ELF-1 (cell line): ENCODE measurements at regions not wholly inside any gene's neighbourhood (a gene's known extent, or its start where the extent isn't known, plus 50 kb on each side); places are given as distances from the start of the nearest gene placed in this dataset.
"Not testable (repeated sequence)": the region's sequence is repeated elsewhere in the genome, so short reads cannot be mapped to it uniquely, and the experiment has no call there.

Experiments
- DNase-seq: peaks from one replicate; pipeline ENCODE4 v3.0.0-alpha.2; 2016; ENCODE audit warnings: low read depth, low spot score

DNA sequence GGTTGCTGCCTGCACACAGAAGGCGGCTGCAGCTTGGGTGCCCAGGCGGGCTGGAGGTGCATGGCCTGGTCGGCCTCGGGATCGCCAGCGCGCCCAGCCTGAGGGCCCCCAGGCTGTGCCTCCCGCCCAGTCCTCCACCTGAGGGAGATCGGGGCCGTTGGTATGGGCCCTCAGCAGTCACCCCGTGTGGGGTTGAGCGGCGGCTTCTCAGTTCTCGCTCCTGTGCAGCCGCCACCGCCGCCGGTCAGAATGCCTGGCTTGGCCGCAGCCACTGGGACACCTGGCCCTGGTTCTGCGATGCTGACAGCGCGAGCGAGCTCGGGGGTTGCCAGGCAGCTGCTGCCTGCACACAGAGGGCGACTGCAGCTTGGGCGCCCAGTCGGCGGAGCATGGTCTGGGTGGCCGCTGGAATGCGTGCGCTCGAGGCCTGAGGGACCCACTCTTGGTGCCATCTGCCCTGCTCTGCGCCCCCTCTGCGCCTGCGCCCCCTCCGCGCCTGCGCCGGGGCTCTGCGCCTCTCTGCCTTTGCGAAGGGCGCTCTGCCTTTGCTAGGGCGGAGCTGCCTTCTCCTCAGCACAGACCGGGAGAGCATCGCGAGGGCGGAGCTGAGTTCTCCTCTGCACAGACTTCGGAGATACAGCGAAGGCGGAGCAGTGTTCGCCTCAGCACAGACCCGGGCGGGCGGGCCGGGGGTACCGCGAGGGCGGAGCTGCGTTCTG, 84.6 kb upstream of the ZNG1F start:
- DNase-seq, result peak; percentile 80

DNA sequence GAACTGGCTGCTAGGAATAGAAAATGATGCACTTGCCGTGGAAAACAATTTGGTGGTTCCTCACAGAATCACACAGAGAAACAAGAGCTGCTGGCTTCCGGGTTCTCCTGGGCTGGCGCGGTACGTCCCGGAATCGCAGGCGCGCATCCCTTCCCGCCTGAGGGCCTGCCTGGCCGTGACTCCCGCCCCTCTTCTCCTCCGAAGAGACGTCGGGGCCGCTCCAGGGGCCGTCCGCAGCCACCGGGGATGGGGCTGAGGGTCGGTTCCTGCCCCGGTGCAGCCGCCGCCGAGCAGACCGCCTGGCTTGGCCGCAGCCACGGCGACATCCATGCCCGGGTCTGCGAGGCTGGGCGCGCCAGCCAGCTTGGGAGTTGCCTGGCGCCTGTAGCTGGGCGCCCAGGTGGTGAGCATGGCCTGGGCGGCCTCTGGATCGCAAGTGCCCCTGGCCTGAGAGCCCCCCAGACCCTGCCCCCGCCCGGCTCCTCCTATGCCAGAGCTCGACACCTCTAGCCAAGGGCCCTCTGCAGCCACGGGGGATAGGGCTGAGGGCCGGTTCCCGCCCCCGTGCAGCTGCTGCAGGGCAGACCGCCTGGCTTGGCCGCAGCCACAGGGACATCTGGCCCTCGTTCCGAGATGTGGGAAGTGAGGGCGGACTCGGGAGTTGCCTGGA, 83.9 kb upstream of the ZNG1F start:
- peak; percentile 53 for DNase-seq

DNA sequence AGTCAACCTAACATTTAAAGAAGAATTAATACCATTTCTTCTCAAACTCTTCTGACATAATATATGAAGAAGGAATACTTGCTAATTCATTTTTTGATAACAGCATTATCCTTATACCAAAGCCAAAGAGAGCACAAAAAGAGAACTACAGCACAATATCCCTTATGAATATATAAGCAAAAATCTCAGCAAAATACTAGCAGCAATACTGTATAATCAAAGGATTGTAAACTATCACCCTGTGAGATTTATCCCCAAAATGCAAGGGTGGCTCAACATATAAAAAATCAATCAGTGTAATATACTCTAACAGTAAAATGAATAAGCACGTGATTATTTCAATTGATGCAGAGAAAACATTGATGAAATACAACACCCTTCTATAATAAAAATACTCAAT, 81.9 kb upstream of the ZNG1F start:
- not testable (repeated sequence) for DNase-seq

DNA sequence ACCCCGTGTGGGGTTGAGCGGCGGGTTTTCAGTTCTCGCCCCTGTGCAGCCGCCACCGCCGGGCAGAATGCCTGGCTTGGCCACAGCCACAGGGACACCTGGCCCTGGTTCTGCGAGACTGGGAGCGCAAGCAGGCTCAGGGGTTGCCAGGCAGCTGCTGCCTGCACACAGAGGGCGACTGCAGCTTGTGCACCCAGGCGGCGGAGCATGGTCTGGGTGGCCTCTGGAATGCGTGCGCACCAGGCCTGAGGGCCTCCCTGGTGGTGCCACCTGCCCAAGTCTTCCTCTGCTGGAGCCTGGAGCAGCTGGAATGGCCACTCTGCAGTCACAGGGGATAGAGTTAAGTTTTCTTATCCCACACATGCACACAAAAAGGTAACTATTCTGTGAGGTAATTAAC, 80.4 kb upstream of the ZNG1F start:
- DNase-seq, result peak; percentile 27

DNA sequence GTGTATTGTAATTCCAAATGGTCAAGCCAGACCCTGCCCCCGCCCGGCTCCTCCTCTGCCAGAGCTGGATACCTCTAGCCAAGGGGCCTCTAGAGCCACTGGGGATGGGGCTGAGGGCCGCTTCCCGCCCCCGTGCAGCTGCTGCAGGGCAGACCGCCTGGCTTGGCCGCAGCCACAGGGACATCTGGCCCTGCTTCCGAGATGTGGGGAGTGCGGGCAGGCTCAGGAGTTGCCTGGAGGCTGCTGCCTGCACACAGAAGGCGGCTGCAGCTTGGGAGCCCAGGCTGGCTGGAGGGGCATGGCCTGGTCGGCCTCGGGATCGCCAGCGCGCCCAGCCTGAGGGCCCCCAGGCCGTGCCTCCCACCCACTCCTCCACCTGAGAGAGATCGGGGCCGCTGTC, 79.9 kb upstream of the ZNG1F start:
- peak; percentile 66 for DNase-seq

DNA sequence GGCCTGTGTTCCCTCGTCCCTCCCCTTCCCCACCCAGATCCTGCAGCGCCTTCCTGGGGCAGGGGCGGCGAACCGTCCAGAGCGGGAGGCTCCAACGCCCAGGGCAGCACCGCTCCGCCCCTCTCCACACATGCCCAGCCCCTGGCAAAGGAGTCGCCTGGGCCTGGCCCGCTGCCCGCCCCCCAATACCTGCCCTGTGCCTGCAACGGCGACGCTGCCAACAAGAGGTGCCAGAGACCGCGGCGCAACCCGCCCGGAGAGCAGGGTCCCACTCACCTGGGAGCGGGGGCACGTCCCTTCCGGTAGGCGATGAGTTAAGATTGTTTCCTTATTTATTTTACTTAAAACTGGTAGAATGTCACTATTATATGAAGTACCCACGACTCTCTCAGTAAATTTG, 77.5 kb upstream of the ZNG1F start:
- DNase-seq, result not testable (repeated sequence)

DNA sequence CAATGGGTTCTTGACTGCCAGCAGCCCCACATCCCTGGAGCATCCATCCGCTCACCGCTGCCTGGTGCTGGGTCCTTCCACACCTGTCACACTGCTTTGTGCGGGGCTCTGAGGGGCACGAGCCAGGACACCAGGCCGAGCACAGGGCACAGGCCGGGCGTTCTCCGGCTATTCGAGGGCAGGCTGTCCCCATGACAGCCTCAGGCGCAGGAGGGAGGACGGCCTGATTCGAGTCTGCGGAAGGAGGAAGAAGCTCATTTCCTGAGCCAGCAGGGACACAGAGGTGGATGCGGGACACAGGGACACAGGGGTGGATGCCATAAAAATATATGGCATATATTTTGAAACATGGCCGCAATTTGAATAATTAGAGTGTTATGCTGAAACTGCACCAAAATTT, 76.9 kb upstream of the ZNG1F start:
- not testable (repeated sequence) for DNase-seq

DNA sequence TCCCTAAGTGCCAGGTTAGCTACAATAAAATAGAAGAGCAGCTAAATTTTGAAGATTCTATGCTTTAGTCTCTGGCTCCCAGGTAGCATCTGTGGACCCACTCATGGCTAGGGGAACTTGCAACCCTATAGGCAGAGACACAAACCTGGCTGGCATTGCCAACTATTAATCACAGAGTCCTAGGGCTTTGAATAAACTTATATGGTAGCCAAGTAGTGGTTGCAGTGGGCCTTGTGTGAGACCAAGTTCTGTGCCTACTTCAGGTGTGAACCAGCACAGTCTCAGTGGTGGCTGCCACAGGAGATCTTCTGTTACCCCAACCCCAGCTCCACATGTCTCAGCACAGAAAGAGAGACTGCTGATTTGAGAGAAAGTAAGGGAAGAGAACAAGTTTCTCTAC, 62.9 kb upstream of the ZNG1F start:
- not testable (repeated sequence) for DNase-seq

DNA sequence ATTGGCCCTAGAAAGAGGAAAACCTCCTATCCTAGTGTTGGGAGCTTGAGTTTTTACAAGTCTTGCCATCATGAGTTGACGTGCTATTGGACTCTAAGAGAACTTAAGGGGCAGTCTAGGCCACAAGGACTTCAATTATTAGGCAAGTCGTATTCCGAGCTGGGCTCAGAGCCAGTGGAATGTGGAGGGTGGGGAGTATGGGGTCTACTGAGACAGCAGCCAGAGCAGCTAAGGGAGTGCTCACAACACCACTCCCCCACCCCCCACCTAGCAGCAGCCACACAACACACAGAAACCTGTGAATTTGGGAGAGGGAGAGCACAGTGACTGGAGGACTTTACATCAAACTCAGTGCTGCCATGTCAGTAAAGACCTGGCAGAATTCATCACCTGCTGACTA, 62.0 kb upstream of the ZNG1F start:
- DNase-seq, result not testable (repeated sequence)

DNA sequence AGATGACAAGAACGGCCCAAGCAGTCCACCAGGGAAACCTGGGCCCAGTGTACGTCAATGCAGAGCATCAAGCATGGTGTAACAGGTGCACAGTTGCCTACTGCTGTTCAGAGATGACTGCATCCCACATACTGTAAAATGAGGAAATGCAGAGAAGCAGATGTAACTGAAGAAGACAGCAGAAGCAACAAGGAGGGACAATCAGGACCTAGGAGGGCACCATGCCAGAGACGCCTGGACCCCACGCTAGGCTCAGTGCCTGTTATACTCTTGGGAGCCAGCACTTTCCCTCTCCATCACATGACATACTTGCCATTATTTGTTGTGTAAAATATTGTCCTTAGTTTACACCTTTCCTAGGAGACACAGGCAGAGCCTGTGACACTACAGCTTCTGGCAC, 57.6 kb upstream of the ZNG1F start:
- not testable (repeated sequence) for DNase-seq
